ENCODE measurements at regions not wholly inside any gene's neighbourhood (a gene's known extent, or its start where the extent isn't known, plus 50 kb on each side); places are given as distances from the start of the nearest gene placed in this dataset.
"Not testable (repeated sequence)": the region's sequence is repeated elsewhere in the genome, so short reads cannot be mapped to it uniquely, and the experiment has no call there.

- DNase-seq = no peak
Measured at GRCh38 chr7:12456506-12456905, 52.8 kb upstream of the VWDE start.

- DNase-seq = peak; percentile 14 to 32
Measured at GRCh38 chr7:12458520-12459131, 55.0 kb upstream of the VWDE start.

GRCh38 chr7:12467837-12468236 lies 64.2 kb upstream of the VWDE start:
- DNase-seq = no peak

- DNase-seq = no peak
Measured at GRCh38 chr7:12469568-12469967, 65.9 kb upstream of the VWDE start.

GRCh38 chr7:12470930-12471329 lies 67.3 kb upstream of the VWDE start:
- DNase-seq = no peak

GRCh38 chr7:12474035-12474434 lies 70.4 kb upstream of the VWDE start:
- no peak for DNase-seq

- DNase-seq = peak in 1 of 2 donors; percentile 12
Measured at GRCh38 chr7:12475362-12476063, 71.8 kb upstream of the VWDE start.

- DNase-seq = no peak
Measured at GRCh38 chr7:12477620-12478019, 74.0 kb upstream of the VWDE start.

GRCh38 chr7:12481722-12482121 lies 78.1 kb upstream of the VWDE start:
- DNase-seq = no peak

- DNase-seq = no peak
Measured at GRCh38 chr7:12485845-12486244, 82.2 kb upstream of the VWDE start.

- no peak for DNase-seq
Measured at GRCh38 chr7:12488341-12488740, 82.2 kb upstream of the SCIN start.

- no peak for DNase-seq
Measured at GRCh38 chr7:12490107-12490688, 80.3 kb upstream of the SCIN start.

- no peak for DNase-seq
Measured at GRCh38 chr7:12490940-12491339, 79.6 kb upstream of the SCIN start.

GRCh38 chr7:12491526-12491925 lies 79.0 kb upstream of the SCIN start:
- no peak for DNase-seq

- no peak for DNase-seq
Measured at GRCh38 chr7:12493407-12493806, 77.1 kb upstream of the SCIN start.

- no peak for DNase-seq
Measured at GRCh38 chr7:12493863-12494686, 76.4 kb upstream of the SCIN start.

- DNase-seq = no peak
Measured at GRCh38 chr7:12494687-12495024, 75.9 kb upstream of the SCIN start.

GRCh38 chr7:12496901-12497674 lies 73.4 kb upstream of the SCIN start:
- not testable (repeated sequence) for DNase-seq

- DNase-seq = no peak
Measured at GRCh38 chr7:12504149-12504548, 66.4 kb upstream of the SCIN start.

GRCh38 chr7:12508005-12508404 lies 62.5 kb upstream of the SCIN start:
- DNase-seq = no peak

GRCh38 chr7:12508554-12508953 lies 62.0 kb upstream of the SCIN start:
- DNase-seq = no peak

- no peak for DNase-seq
Measured at GRCh38 chr7:12517451-12517850, 53.1 kb upstream of the SCIN start.
